HCT116 (cell line): ENCODE measurements at regions not wholly inside any gene's neighbourhood (a gene's known extent, or its start where the extent isn't known, plus 50 kb on each side); places are given as distances from the start of the nearest gene placed in this dataset.

Source experiments
- ATAC-seq: fragments of 200-7000 bp; cut with Tn5 transposase; 2 replicates; pipeline ENCODE4 v1.9.1; 2020; ENCODE audit warnings: mild to moderate bottlenecking, moderate library complexity
- BruUV-seq: library from RNA; stranded (reverse); fragments of 400-500 nt; replicated peaks from 2 replicates; lab custom pipeline; 2021; lab: Mats Ljungman, UMichigan
- CTCF ChIA-PET: fragments of 300-600 bp; sonication (Branson Sonifier 250); formaldehyde crosslinking; loops from one replicate; lab custom pipeline; 2021; ENCODE audit warnings: antibody characterized with exemption; lab: Charles Lee
- POLR2A ChIA-PET: fragments of 300-600, 350-600 bp; sonication (Branson Sonifier 250); formaldehyde crosslinking; loops from one replicate; lab custom pipeline; 2021; ENCODE audit warnings: antibody characterized with exemption; lab: Charles Lee
- RAD21 ChIA-PET, 2 experiments: fragments of 300-600 bp; sonication (Branson Sonifier 250); formaldehyde crosslinking; loops; one replicate each; lab custom pipeline; 2023; ENCODE audit warnings: low total read pairs in 2 of 2; ENCODE audit not compliant: uncharacterized antibody in 2 of 2, unreplicated experiment in 2 of 2, low non-redundant PET in 1 of 2; lab: Charles Lee
- DNase-seq: peaks from one replicate; pipeline ENCODE4 v3.0.0-alpha.2; 2010; ENCODE audit warnings: low read depth, low spot score
- H2AFZ ChIP-seq: fragments of 200-600 bp; shearing (Covaris generic), sonication (generic); 2 replicates; pipeline ENCODE4 v1.6.1; 2017; ENCODE audit warnings: low read depth, mixed run types, mixed read lengths, antibody characterized with exemption, low read length; ENCODE audit not compliant: poor library complexity, severe bottlenecking
- H3K27ac ChIP-seq: 2 replicates; pipeline ENCODE4 v1.5.1; 2012; ENCODE audit warnings: low read depth, low read length
- H3K27me3 ChIP-seq: fragments of 200-600 bp; sonication (generic); 2 replicates; pipeline ENCODE4 v1.6.1; 2016; ENCODE audit warnings: mixed run types, low read length, mixed read lengths; ENCODE audit not compliant: insufficient read depth
- H3K36me3 ChIP-seq, 2 experiments: fragments of 200-500 bp in 1 of 2; fragments of 200-600 bp in 1 of 2; sonication (Bioruptor generic) in 1 of 2; sonication (generic) in 1 of 2; 2 replicates each; pipeline versions ENCODE4 v1.5.1 to v1.6.1; 2014 to 2016; ENCODE audit warnings: low read length in 2 of 2, inconsistent platforms in 1 of 2, mixed read lengths in 1 of 2, mixed run types in 1 of 2; ENCODE audit not compliant: insufficient read depth in 2 of 2, control insufficient read depth in 1 of 2
- H3K4me1 ChIP-seq, 2 experiments: fragments of 200-600 bp in 1 of 2; sonication (generic) in 1 of 2; 2 replicates each; pipeline versions ENCODE4 v1.5.1 to v1.6.1; 2012 to 2017; ENCODE audit warnings: low read length in 2 of 2, inconsistent platforms in 1 of 2, mild to moderate bottlenecking in 1 of 2, mixed read lengths in 1 of 2, mixed run types in 1 of 2, moderate library complexity in 1 of 2; ENCODE audit not compliant: insufficient read depth in 2 of 2, control insufficient read depth in 1 of 2
- H3K4me2 ChIP-seq: fragments of 200-600 bp; sonication (generic); 2 replicates; pipeline ENCODE4 v1.6.1; 2017; ENCODE audit warnings: mixed run types, low read length, mixed read lengths
- H3K4me3 ChIP-seq, 2 experiments: fragments of 200-600 bp in 1 of 2; sonication (generic) in 1 of 2; replicated peaks in 1 of 2; 2 replicates each; pipeline ENCODE4 v1.5.1; 2011 to 2016; ENCODE audit warnings: low read length in 2 of 2, control low read depth in 1 of 2, low read depth in 1 of 2, mild to moderate bottlenecking in 1 of 2, mixed read lengths in 1 of 2, mixed run types in 1 of 2
- H3K79me2 ChIP-seq: fragments of 200-600 bp; sonication (generic); 2 replicates; pipeline ENCODE4 v1.6.1; 2017; ENCODE audit warnings: mild to moderate bottlenecking, mixed run types, low read length, moderate library complexity, mixed read lengths; ENCODE audit not compliant: insufficient read depth
- H3K9ac ChIP-seq: fragments of 200-600 bp; sonication (generic); 2 replicates; pipeline ENCODE4 v1.6.1; 2016; ENCODE audit warnings: low read length, mixed read lengths
- H3K9me2 ChIP-seq: fragments of 200-600 bp; sonication (generic), shearing (Covaris generic); 2 replicates; pipeline ENCODE4 v1.6.1; 2017; ENCODE audit warnings: mixed run types, mild to moderate bottlenecking, moderate library complexity; ENCODE audit not compliant: insufficient read depth
- H3K9me3 ChIP-seq, 2 experiments: fragments of 200-500 bp in 1 of 2; fragments of 200-600 bp in 1 of 2; sonication (Bioruptor generic) in 1 of 2; sonication (generic) in 1 of 2; 2 replicates each; pipeline ENCODE4 v1.6.1; 2014 to 2017; ENCODE audit warnings: low read length in 2 of 2, mixed read lengths in 2 of 2, inconsistent platforms in 1 of 2, low read depth in 1 of 2, mild to moderate bottlenecking in 1 of 2, mixed run types in 1 of 2, moderate library complexity in 1 of 2; ENCODE audit not compliant: control insufficient read depth in 1 of 2, insufficient read depth in 1 of 2
- H4K20me1 ChIP-seq: fragments of 200-600 bp; sonication (generic), shearing (Covaris generic); 2 replicates; pipeline ENCODE4 v1.6.1; 2017; ENCODE audit warnings: mixed run types, mild to moderate bottlenecking, moderate library complexity; ENCODE audit not compliant: insufficient read depth
- CBX3 ChIP-seq: IDR thresholded peaks from 2 replicates; pipeline ENCODE4 v1.6.1; 2012; ENCODE audit warnings: low read depth
- CEBPB ChIP-seq: IDR thresholded peaks from 2 replicates; pipeline ENCODE4 v1.6.1; 2012; ENCODE audit warnings: low read depth
- EGR1 ChIP-seq: IDR thresholded peaks from 2 replicates; pipeline ENCODE4 v1.6.1; 2012; ENCODE audit warnings: low read depth
- EZH2 ChIP-seq: fragments of 200-600 bp; sonication (generic); IDR thresholded peaks from 2 replicates; pipeline ENCODE4 v1.6.1; 2017; ENCODE audit warnings: antibody characterized with exemption, mixed run types
- EZH2phosphoT487 ChIP-seq: fragments of 200-600 bp; IDR thresholded peaks from 2 replicates; pipeline ENCODE4 v1.6.1; 2018; ENCODE audit warnings: antibody characterized with exemption, borderline replicate concordance
- FOSL1 ChIP-seq: IDR thresholded peaks from 2 replicates; pipeline ENCODE4 v1.6.1; 2012; ENCODE audit warnings: low read depth
- JUND ChIP-seq: IDR thresholded peaks from 2 replicates; pipeline ENCODE4 v1.6.1; 2012
- RAD21 ChIP-seq: IDR thresholded peaks from 2 replicates; pipeline ENCODE4 v1.6.1; 2012; ENCODE audit warnings: low read depth, mild to moderate bottlenecking
- SP1 ChIP-seq: IDR thresholded peaks from 2 replicates; pipeline ENCODE4 v1.6.1; 2012; ENCODE audit warnings: low read depth
- SRF ChIP-seq: IDR thresholded peaks from 2 replicates; pipeline ENCODE4 v1.6.1; 2012; ENCODE audit warnings: low read depth
- TCF7L2 ChIP-seq: IDR thresholded peaks from 2 replicates; pipeline ENCODE4 v1.7.0; 2011; ENCODE audit warnings: borderline replicate concordance, inconsistent platforms; ENCODE audit not compliant: insufficient read depth, insufficient read length; ENCODE audit errors: extremely low read depth
- YY1 ChIP-seq: IDR thresholded peaks from 2 replicates; pipeline ENCODE4 v1.6.1; 2011; ENCODE audit warnings: low read length, low read depth, moderate library complexity, mild to moderate bottlenecking; ENCODE audit not compliant: insufficient replicate concordance; ENCODE audit errors: extremely low read depth
- ZFX ChIP-seq: fragments of 450-650 bp; IDR thresholded peaks from 2 replicates; pipeline ENCODE4 v1.6.1; 2017
- ZNF274 ChIP-seq: fragments of 200-500 bp; sonication (Bioruptor generic); IDR thresholded peaks from 2 replicates; pipeline ENCODE4 v1.6.1; 2014; ENCODE audit warnings: mild to moderate bottlenecking, low read depth, low read length, inconsistent platforms
- intact Hi-C: fragments of 100-400 bp; cut with micrococcal nuclease; formaldehyde crosslinking; loops from 2 replicates; pipeline ENCODE4 v1.10.0; 2022
- TF ChIP-seq, protein P1 (sequence below): IDR thresholded peaks from 2 replicates; pipeline ENCODE4 v1.6.1; 2012; ENCODE audit warnings: low read depth
- TF ChIP-seq, protein P2 (sequence below): IDR thresholded peaks from 2 replicates; pipeline ENCODE4 v1.6.1; 2012
- TF ChIP-seq, protein P3 (sequence below), 3 experiments: fragments of 200-600 bp in 1 of 3; sonication (generic) in 1 of 3; IDR thresholded peaks in 2 of 3; conservative IDR thresholded peaks in 1 of 3; 2 replicates each; pipeline ENCODE4 v1.5.1; 2012 to 2017; ENCODE audit warnings: low read depth in 2 of 3, low read length in 2 of 3, antibody characterized with exemption in 1 of 3, borderline replicate concordance in 1 of 3, control low read depth in 1 of 3, mild to moderate bottlenecking in 1 of 3, mixed read lengths in 1 of 3, mixed run types in 1 of 3, moderate library complexity in 1 of 3; ENCODE audit not compliant: insufficient read depth in 1 of 3

DNA sequence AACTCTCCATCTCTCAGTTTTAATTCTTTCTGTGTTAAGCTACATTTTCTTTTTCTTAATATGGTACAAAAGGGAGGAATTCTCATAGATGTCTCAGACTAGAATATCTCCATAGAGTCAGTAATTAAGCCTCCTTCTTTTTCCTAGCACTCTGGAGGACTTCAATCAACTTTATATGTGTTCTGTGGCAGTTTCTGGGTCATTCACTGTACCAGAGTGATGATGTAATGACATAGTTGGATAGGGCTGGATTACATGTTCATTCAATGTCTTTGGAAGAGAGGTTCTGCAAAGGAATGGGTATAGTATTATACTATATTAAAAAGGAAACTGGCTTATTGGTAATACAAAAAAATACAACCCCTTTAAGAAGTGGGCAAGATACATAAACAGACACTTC, 318.3 kb upstream of the OPRM1 start:
- BruUV-seq = no TSS peak
- Histone ChIP-seq H2AFZ (no peak overlapping the region), H3K4me2 (no peak overlapping the region), H4K20me1 (no peaks in the 10 kb centered on the region), H3K9me3 (no peaks in the 10 kb centered on the region), H3K4me1 (no peaks in the 10 kb centered on the region), H3K79me2 (no peaks in the 10 kb centered on the region), H3K27me3 (peaks cover 18% of the 10 kb centered on the region; the same call in 1 of the 2 replicates), H3K36me3 (no peaks in the 10 kb centered on the region), H3K27ac (no peak overlapping the region), H3K9ac (no peak overlapping the region), H3K4me3 (no peak overlapping the region), H3K9me2 (no peaks in the 10 kb centered on the region)
- DNase-seq = no peak
- CTCF ChIA-PET = no interaction called here
- POLR2A ChIA-PET = no interaction called here
- TF ChIP-seq ZFX = no peak
- TF ChIP-seq EZH2 = no peak
- TF ChIP-seq EGR1 = no peak
- TF ChIP-seq, protein P1, sequence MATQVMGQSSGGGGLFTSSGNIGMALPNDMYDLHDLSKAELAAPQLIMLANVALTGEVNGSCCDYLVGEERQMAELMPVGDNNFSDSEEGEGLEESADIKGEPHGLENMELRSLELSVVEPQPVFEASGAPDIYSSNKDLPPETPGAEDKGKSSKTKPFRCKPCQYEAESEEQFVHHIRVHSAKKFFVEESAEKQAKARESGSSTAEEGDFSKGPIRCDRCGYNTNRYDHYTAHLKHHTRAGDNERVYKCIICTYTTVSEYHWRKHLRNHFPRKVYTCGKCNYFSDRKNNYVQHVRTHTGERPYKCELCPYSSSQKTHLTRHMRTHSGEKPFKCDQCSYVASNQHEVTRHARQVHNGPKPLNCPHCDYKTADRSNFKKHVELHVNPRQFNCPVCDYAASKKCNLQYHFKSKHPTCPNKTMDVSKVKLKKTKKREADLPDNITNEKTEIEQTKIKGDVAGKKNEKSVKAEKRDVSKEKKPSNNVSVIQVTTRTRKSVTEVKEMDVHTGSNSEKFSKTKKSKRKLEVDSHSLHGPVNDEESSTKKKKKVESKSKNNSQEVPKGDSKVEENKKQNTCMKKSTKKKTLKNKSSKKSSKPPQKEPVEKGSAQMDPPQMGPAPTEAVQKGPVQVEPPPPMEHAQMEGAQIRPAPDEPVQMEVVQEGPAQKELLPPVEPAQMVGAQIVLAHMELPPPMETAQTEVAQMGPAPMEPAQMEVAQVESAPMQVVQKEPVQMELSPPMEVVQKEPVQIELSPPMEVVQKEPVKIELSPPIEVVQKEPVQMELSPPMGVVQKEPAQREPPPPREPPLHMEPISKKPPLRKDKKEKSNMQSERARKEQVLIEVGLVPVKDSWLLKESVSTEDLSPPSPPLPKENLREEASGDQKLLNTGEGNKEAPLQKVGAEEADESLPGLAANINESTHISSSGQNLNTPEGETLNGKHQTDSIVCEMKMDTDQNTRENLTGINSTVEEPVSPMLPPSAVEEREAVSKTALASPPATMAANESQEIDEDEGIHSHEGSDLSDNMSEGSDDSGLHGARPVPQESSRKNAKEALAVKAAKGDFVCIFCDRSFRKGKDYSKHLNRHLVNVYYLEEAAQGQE = no peak
- no peak for TF ChIP-seq EZH2phosphoT487
- no peak for TF ChIP-seq YY1
- TF ChIP-seq, protein P2, sequence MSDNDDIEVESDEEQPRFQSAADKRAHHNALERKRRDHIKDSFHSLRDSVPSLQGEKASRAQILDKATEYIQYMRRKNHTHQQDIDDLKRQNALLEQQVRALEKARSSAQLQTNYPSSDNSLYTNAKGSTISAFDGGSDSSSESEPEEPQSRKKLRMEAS = no peak
- TF ChIP-seq SRF = no peak
- TF ChIP-seq JUND = no peak
- TF ChIP-seq, protein P3, sequence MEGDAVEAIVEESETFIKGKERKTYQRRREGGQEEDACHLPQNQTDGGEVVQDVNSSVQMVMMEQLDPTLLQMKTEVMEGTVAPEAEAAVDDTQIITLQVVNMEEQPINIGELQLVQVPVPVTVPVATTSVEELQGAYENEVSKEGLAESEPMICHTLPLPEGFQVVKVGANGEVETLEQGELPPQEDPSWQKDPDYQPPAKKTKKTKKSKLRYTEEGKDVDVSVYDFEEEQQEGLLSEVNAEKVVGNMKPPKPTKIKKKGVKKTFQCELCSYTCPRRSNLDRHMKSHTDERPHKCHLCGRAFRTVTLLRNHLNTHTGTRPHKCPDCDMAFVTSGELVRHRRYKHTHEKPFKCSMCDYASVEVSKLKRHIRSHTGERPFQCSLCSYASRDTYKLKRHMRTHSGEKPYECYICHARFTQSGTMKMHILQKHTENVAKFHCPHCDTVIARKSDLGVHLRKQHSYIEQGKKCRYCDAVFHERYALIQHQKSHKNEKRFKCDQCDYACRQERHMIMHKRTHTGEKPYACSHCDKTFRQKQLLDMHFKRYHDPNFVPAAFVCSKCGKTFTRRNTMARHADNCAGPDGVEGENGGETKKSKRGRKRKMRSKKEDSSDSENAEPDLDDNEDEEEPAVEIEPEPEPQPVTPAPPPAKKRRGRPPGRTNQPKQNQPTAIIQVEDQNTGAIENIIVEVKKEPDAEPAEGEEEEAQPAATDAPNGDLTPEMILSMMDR (IDR thresholded peaks at IDR 0.05 in 2 of 3, conservative IDR thresholded peaks at IDR 0.05 in 1 of 3; ENCODE audit: borderline replicate concordance in 1 of 3, insufficient read depth in 1 of 3, low read depth in 2 of 3, low read length in 2 of 3) = no peak
- TF ChIP-seq FOSL1 = no peak
- no peak for TF ChIP-seq ZNF274
- no peak for TF ChIP-seq CEBPB
- no peak for TF ChIP-seq TCF7L2
- TF ChIP-seq CBX3 = no peak
- TF ChIP-seq SP1 = no peak
- no peak for TF ChIP-seq RAD21
- intact Hi-C loops = no loop called here
- ATAC-seq = no peak
- RAD21 ChIA-PET = no interaction called here
